ENCODE measurements at regions not wholly inside any gene's neighbourhood (a gene's known extent, or its start where the extent isn't known, plus 50 kb on each side); places are given as distances from the start of the nearest gene placed in this dataset.

GRCh38 chr9:7316166-7316795 is 483.3 kb downstream of the DMAC1 start (continued):
- TF ChIP-seq, protein P1, sequence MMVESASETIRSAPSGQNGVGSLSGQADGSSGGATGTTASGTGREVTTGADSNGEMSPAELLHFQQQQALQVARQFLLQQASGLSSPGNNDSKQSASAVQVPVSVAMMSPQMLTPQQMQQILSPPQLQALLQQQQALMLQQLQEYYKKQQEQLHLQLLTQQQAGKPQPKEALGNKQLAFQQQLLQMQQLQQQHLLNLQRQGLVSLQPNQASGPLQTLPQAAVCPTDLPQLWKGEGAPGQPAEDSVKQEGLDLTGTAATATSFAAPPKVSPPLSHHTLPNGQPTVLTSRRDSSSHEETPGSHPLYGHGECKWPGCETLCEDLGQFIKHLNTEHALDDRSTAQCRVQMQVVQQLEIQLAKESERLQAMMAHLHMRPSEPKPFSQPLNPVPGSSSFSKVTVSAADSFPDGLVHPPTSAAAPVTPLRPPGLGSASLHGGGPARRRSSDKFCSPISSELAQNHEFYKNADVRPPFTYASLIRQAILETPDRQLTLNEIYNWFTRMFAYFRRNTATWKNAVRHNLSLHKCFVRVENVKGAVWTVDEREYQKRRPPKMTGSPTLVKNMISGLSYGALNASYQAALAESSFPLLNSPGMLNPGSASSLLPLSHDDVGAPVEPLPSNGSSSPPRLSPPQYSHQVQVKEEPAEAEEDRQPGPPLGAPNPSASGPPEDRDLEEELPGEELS (CRISPR knock-in tag; IDR thresholded peaks at IDR 0.05), result no peak
- TF ChIP-seq ONECUT2 (CRISPR knock-in tag; IDR thresholded peaks at IDR 0.05), result no peak

- Histone ChIP-seq H4K20me1 (ENCODE audit: insufficient read depth, low read length) (no peaks in the 10 kb centered on the region), H3K27ac (ENCODE audit: extremely low read length, insufficient read depth, low read length) (no peak overlapping the region), H3K79me2 (ENCODE audit: insufficient read depth, low read length) (no peaks in the 10 kb centered on the region), H3K9me3 (ENCODE audit: low read length) (peaks cover 22% of the 10 kb centered on the region), H3K27me3 (ENCODE audit: control insufficient read depth in 1 of 2, insufficient read depth in 2 of 2, low read length in 2 of 2) (no peaks in the 10 kb centered on the region), H3K4me2 (ENCODE audit: low read depth, low read length) (no peak overlapping the region), H3K36me3 (replicated peaks in 1 of 2; ENCODE audit: control insufficient read depth in 1 of 2, insufficient read depth in 2 of 2, low read length in 2 of 2) (no peaks in the 10 kb centered on the region), H3K4me3 (replicated peaks in 1 of 3; ENCODE audit: insufficient read depth in 1 of 3, low read depth in 2 of 3, low read length in 3 of 3) (no peak overlapping the region), H2AFZ (ENCODE audit: low read length) (no peak overlapping the region), H3K4me1 (ENCODE audit: insufficient read depth, low read length) (peaks cover 7% of the 10 kb centered on the region; the same call in 1 of the 2 replicates), H3K9ac (ENCODE audit: insufficient read depth, low read depth, low read length) (no peak overlapping the region)
- no TSS peak for BruUV-seq (replicated peaks)
- ATAC-seq (no peak), DNase-seq (ENCODE audit: low spot score) (no peak), FAIRE-seq (no peak)
- 2% methylated on average over 3 of the region's 3 CpGs for WGBS (ENCODE audit: low lambda C conversion rate)
- POLR2A ChIA-PET, result no interaction called here
- in situ Hi-C loops (cut with HindIII; ENCODE audit: extremely low pct_ligation_motif_present, low pct_unique_long_range_greater_than_20kb) (no loop called here), intact Hi-C loops (cut with micrococcal nuclease; ENCODE audit: unreplicated experiment) (no loop called here)
- CTCF ChIA-PET (ENCODE audit: low intra/inter-chr PET ratio, low total read pairs), result no interaction called here
- TF ChIP-seq ZNF460 (CRISPR knock-in tag; IDR thresholded peaks at IDR 0.05; ENCODE audit: borderline replicate concordance) (no peak), ZIK1 (CRISPR knock-in tag; IDR thresholded peaks at IDR 0.05; ENCODE audit: borderline replicate concordance, low read depth) (no peak), CC2D1A (CRISPR knock-in tag; IDR thresholded peaks at IDR 0.05) (no peak), ZNF564 (CRISPR knock-in tag; IDR thresholded peaks at IDR 0.05) (no peak), ZNF12 (CRISPR knock-in tag; IDR thresholded peaks at IDR 0.05) (no peak), ZNF678 (CRISPR knock-in tag; IDR thresholded peaks at IDR 0.05) (no peak), HNF4A (CRISPR knock-in tag; IDR thresholded peaks at IDR 0.05) (no peak), GPN1 (CRISPR knock-in tag; IDR thresholded peaks at IDR 0.05; ENCODE audit: borderline replicate concordance) (no peak), CBFB (CRISPR knock-in tag; IDR thresholded peaks at IDR 0.05) (no peak), ATF6 (CRISPR knock-in tag; conservative IDR thresholded peaks at IDR 0.05) (no peak), ZNF280B (CRISPR knock-in tag; IDR thresholded peaks at IDR 0.05; ENCODE audit: borderline replicate concordance) (no peak), SP2 (CRISPR knock-in tag; IDR thresholded peaks at IDR 0.05) (no peak)
- TF ChIP-seq, protein P2, sequence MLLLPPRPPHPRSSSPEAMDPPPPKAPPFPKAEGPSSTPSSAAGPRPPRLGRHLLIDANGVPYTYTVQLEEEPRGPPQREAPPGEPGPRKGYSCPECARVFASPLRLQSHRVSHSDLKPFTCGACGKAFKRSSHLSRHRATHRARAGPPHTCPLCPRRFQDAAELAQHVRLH (CRISPR knock-in tag; IDR thresholded peaks at IDR 0.05; ENCODE audit: borderline replicate concordance, low read depth), result no peak
- TF ChIP-seq, protein P3, sequence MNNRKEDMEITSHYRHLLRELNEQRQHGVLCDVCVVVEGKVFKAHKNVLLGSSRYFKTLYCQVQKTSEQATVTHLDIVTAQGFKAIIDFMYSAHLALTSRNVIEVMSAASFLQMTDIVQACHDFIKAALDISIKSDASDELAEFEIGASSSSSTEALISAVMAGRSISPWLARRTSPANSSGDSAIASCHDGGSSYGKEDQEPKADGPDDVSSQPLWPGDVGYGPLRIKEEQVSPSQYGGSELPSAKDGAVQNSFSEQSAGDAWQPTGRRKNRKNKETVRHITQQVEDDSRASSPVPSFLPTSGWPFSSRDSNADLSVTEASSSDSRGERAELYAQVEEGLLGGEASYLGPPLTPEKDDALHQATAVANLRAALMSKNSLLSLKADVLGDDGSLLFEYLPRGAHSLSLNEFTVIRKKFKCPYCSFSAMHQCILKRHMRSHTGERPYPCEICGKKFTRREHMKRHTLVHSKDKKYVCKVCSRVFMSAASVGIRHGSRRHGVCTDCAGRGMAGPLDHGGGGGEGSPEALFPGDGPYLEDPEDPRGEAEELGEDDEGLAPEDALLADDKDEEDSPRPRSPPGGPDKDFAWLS (CRISPR knock-in tag; IDR thresholded peaks at IDR 0.05; ENCODE audit: borderline replicate concordance), result no peak
Observed at GRCh38 chr9:7315746-7316145, 483.8 kb downstream of the DMAC1 start.

Measured in HepG2 (cell line).